ENCODE measurements at regions not wholly inside any gene's neighbourhood (a gene's known extent, or its start where the extent isn't known, plus 50 kb on each side); places are given as distances from the start of the nearest gene placed in this dataset.
"Not testable (repeated sequence)": the region's sequence is repeated elsewhere in the genome, so short reads cannot be mapped to it uniquely, and the experiment has no call there.

DNA sequence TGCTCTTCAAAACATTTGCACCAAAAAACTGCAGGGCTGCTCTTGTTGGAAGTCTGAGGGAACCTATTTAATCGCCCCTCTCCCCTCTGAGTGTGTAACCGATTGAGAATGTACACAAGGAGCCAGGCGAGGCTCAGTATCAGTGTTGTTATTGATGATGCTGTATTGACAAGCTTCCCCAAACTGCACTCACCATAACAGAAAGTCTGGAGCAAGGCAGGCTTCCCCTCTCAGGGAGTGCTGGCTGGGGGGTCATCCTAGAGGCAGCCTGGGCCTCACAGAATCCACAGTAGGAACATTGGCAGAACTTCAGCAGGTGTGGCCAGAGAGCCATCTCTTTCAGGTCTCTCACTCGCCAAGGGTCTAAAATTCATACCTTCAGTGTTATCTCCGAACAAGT is 58.1 kb upstream of the TUNAR start:
- DNase-seq = no peak

DNA sequence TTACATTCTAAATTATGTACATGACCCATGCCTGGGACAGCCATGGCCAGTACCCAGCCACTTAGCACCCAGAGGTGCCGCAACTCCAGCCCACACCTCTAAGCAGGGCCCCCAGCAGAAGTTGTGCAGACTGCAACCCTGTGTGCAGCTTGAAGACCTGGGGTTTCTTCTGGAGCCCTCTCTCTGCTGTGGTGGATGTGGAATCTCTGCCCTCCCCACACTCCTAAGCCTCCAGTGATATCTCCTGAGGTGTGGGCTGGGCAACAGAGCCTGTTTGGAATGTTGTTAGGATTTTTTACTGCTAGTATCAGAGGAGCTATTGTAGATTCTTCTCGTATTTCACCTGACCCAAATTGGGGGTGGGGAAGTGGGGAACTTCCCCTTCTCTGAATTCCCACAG is 59.4 kb upstream of the TUNAR start:
- DNase-seq = no peak

- DNase-seq = no peak
Observed at GRCh38 chr14:95816539-95816938, 60.1 kb upstream of the TUNAR start.

- no peak for DNase-seq
Observed at GRCh38 chr14:95815226-95815690, 61.4 kb upstream of the TUNAR start.

GRCh38 chr14:95814363-95815225 is 62.0 kb upstream of the TUNAR start:
- no peak for DNase-seq

- DNase-seq = no peak
Observed at GRCh38 chr14:95811813-95812212, 64.8 kb upstream of the TUNAR start.

DNA sequence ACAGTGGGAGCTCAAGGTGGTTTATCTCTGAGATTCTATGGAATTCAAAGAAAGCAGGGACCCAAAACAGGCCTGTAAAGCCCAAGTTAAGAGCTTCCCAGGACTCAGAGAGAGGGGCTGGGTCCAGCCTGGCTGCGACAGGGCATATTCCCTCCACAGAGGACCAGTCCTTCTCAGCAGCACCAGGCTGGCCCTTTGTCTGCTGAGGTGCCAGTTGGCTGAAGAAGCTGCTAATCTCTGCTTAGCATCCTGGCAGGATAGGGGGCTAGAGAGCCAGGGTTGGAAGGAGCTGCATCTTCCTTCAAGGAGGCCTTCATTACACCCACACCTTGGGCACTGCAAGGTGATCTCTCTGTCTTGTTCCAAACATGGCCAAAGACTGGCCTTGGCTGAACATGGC is 68.3 kb upstream of the TUNAR start:
- DNase-seq = no peak

GRCh38 chr14:95796788-95797187 is 79.8 kb upstream of the TUNAR start:
- DNase-seq = no peak

DNA sequence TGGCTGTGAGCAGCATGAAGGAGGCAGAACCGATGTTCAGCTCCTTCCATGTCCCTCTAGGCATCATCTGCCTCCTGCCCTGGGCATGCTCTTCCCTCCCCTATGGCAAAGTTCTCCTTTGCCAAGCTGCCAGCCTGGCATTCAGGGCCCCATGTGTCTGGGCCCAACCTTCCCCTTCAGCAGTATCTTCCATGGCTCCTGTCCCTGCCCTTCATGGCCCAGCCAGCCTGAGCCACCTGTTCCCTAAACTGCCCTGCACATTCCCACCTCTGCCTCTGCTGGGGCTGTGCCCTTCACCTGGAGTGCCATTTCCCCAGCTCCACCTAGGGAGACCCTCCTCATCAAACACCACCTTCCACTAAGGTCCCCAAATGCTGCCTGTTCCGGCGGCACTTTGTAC is 74.0 kb upstream of the TCL1A start:
- no peak for DNase-seq

GRCh38 chr14:95786566-95786965 is 72.6 kb upstream of the TCL1A start:
- DNase-seq = no peak

GRCh38 chr14:95784137-95784536 is 70.2 kb upstream of the TCL1A start:
- peak; percentile 21 for DNase-seq

- DNase-seq = no peak
Observed at GRCh38 chr14:95776798-95777534, 63.0 kb upstream of the TCL1A start.

DNA sequence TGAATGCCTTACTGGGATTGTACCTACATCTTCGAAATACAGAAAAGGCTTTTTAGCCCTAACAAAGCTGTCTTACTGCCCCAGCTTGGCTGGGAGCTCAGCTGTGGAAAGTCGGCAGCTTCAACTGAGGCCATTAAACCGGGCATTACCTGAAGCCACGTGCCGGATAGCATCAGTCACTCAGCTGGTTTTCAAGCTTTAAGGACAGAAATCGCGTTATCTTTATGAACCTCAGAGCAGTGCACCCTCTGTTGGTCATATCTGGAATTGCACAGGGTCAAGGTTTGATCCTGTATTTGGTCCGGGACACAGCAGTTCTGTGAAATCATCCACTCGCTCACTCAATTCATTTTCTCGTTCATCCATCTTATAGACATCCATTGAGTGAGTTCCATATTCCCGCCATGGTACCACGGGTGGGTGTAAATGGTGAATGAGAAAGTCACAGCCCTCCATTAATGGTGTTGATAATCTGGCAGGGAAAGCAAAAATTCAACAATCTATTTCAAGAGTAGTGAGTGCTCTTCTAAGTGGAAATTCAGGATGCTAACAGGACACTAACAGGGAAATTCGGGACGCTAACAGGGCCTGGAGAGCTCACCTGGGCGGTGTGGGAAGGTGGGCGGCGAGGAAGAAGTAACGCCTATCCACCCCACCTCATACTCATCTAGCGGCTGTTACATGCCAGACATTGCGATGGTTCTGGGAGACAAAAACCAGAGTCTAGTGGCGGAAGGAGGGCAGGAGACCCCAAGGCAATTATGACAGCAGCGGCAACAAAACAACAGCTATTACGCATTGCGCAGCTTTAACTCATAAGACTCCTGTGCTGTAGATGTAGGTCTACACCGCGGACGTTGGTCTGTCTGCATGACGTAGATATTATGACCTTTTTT is 60.6 kb upstream of the TCL1A start:
- DNase-seq = peak; percentile 59

- peak; percentile 12 for DNase-seq
Observed at GRCh38 chr14:95770777-95771176, 56.9 kb upstream of the TCL1A start.

- no peak for DNase-seq
Observed at GRCh38 chr14:95769976-95770375, 56.1 kb upstream of the TCL1A start.

- not testable (repeated sequence) for DNase-seq
Observed at GRCh38 chr14:95769431-95769830, 55.5 kb upstream of the TCL1A start.

GRCh38 chr14:95765051-95765450 is 51.1 kb upstream of the TCL1A start:
- DNase-seq = no peak

GRCh38 chr14:95763875-95764274 is 50.0 kb upstream of the TCL1A start:
- DNase-seq = no peak

Data from hematopoietic multipotent progenitor cell treated with erythropoietin and hydrocortisone succinate and interleukin-3 and kit ligand, for 8 days (in vitro differentiated cells).